Uterus (tissue), 2 donors: ENCODE measurements at regions not wholly inside any gene's neighbourhood (a gene's known extent, or its start where the extent isn't known, plus 50 kb on each side); places are given as distances from the start of the nearest gene placed in this dataset.

Experiments used
- CTCF ChIP-seq, 4 experiments: fragments of 200-600 bp in 2 of 4; fragments of 450-650 bp in 2 of 4; sonication (generic) in 2 of 4; IDR thresholded peaks; one replicate each; pipeline ENCODE4 v1.5.1; 2016 to 2019; ENCODE audit warnings: antibody characterized with exemption in 4 of 4, mild to moderate bottlenecking in 2 of 4, moderate library complexity in 1 of 4
- POLR2A ChIP-seq, 2 donors: fragments of 450-650 bp; IDR thresholded peaks; one replicate each; pipeline ENCODE4 v1.6.1; 2016; ENCODE audit warnings: antibody characterized with exemption in 2 of 2, mild to moderate bottlenecking in 1 of 2, moderate library complexity in 1 of 2

DNA sequence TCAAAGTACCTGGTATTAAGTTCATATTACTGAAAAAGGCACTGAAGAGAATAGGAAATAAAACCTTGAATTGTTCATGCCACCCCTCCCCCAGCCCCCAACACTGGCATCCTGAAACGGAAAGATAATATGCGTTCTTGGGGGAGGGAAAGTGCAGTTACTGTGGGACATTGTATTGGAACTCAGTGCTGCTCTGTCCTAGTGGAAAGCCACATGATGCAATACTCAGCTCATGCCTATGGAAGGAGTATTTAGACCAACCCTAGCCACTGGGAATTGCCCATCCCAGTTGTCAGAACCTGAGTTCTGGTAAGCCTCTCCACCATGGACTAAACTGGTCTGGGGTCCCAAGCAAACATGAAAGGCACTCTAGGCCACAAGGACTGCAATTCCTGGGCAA, 680.8 kb upstream of the BCHE start:
- no peak for TF ChIP-seq POLR2A (IDR thresholded peaks at IDR 0.05)
- no peak for TF ChIP-seq CTCF (IDR thresholded peaks at IDR 0.05)
